ENCODE measurements at regions not wholly inside any gene's neighbourhood (a gene's known extent, or its start where the extent isn't known, plus 50 kb on each side); places are given as distances from the start of the nearest gene placed in this dataset.

GRCh38 chr13:103451656-103452055, 385.4 kb upstream of the SLC10A2 start:
- TF ChIP-seq CTCF (IDR thresholded peaks at IDR 0.05; ENCODE audit: poor library complexity, severe bottlenecking), result no peak
- Histone ChIP-seq H3K4me1 (ENCODE audit: insufficient read depth, poor library complexity, severe bottlenecking) (no peaks in the 10 kb centered on the region), H3K27ac (ENCODE audit: poor library complexity, severe bottlenecking) (no peak overlapping the region), H3K27me3 (ENCODE audit: insufficient read depth, poor library complexity, severe bottlenecking) (peaks cover 6% of the 10 kb centered on the region), H3K4me3 (ENCODE audit: severe bottlenecking) (no peak overlapping the region), H3K9me3 (ENCODE audit: severe bottlenecking) (no peaks in the 10 kb centered on the region), H3K36me3 (ENCODE audit: low read depth) (no peaks in the 10 kb centered on the region)
- ATAC-seq (ENCODE audit: low read depth) (no peak), DNase-seq (ENCODE audit: low spot score) (no peak)

GRCh38 chr13:103443604-103444003, 377.4 kb upstream of the SLC10A2 start:
- Histone ChIP-seq H3K27ac (ENCODE audit: poor library complexity, severe bottlenecking) (no peak overlapping the region), H3K36me3 (ENCODE audit: low read depth) (no peaks in the 10 kb centered on the region), H3K4me1 (ENCODE audit: insufficient read depth, poor library complexity, severe bottlenecking) (no peaks in the 10 kb centered on the region), H3K9me3 (ENCODE audit: severe bottlenecking) (no peaks in the 10 kb centered on the region), H3K27me3 (ENCODE audit: insufficient read depth, poor library complexity, severe bottlenecking) (peaks cover 7% of the 10 kb centered on the region), H3K4me3 (ENCODE audit: severe bottlenecking) (no peak overlapping the region)
- TF ChIP-seq CTCF (IDR thresholded peaks at IDR 0.05; ENCODE audit: poor library complexity, severe bottlenecking), result no peak
- DNase-seq (ENCODE audit: low spot score), result no peak
- ATAC-seq (ENCODE audit: low read depth), result no peak

GRCh38 chr13:103437651-103438050, 371.4 kb upstream of the SLC10A2 start:
- no peak overlapping the region for H3K27ac ChIP-seq (ENCODE audit: poor library complexity, severe bottlenecking)
- H3K4me1 ChIP-seq (ENCODE audit: insufficient read depth, poor library complexity, severe bottlenecking), result no peaks in the 10 kb centered on the region
- ATAC-seq (ENCODE audit: low read depth), result no peak
- H3K4me3 ChIP-seq (ENCODE audit: severe bottlenecking), result no peak overlapping the region
- no peaks in the 10 kb centered on the region for H3K27me3 ChIP-seq (ENCODE audit: insufficient read depth, poor library complexity, severe bottlenecking)
- TF ChIP-seq CTCF (IDR thresholded peaks at IDR 0.05; ENCODE audit: poor library complexity, severe bottlenecking), result no peak
- H3K36me3 ChIP-seq (ENCODE audit: low read depth), result no peaks in the 10 kb centered on the region
- DNase-seq (ENCODE audit: low spot score), result no peak
- H3K9me3 ChIP-seq (ENCODE audit: severe bottlenecking), result no peaks in the 10 kb centered on the region

- no peak for TF ChIP-seq CTCF (IDR thresholded peaks at IDR 0.05; ENCODE audit: poor library complexity, severe bottlenecking)
- H3K9me3 ChIP-seq (ENCODE audit: severe bottlenecking), result no peaks in the 10 kb centered on the region
- H3K27me3 ChIP-seq (ENCODE audit: insufficient read depth, poor library complexity, severe bottlenecking), result no peaks in the 10 kb centered on the region
- no peak overlapping the region for H3K4me3 ChIP-seq (ENCODE audit: severe bottlenecking)
- ATAC-seq (ENCODE audit: low read depth) (no peak), DNase-seq (ENCODE audit: low spot score) (no peak)
- no peaks in the 10 kb centered on the region for H3K4me1 ChIP-seq (ENCODE audit: insufficient read depth, poor library complexity, severe bottlenecking)
- no peaks in the 10 kb centered on the region for H3K36me3 ChIP-seq (ENCODE audit: low read depth)
- H3K27ac ChIP-seq (ENCODE audit: poor library complexity, severe bottlenecking), result no peak overlapping the region
Observed at GRCh38 chr13:103436057-103436654, 369.9 kb upstream of the SLC10A2 start.

- no peak overlapping the region for H3K27ac ChIP-seq (ENCODE audit: poor library complexity, severe bottlenecking)
- no peaks in the 10 kb centered on the region for H3K27me3 ChIP-seq (ENCODE audit: insufficient read depth, poor library complexity, severe bottlenecking)
- no peaks in the 10 kb centered on the region for H3K9me3 ChIP-seq (ENCODE audit: severe bottlenecking)
- ATAC-seq (ENCODE audit: low read depth), result no peak
- no peak for TF ChIP-seq CTCF (IDR thresholded peaks at IDR 0.05; ENCODE audit: poor library complexity, severe bottlenecking)
- H3K4me1 ChIP-seq (ENCODE audit: insufficient read depth, poor library complexity, severe bottlenecking), result no peaks in the 10 kb centered on the region
- no peak for DNase-seq (ENCODE audit: low spot score)
- no peaks in the 10 kb centered on the region for H3K36me3 ChIP-seq (ENCODE audit: low read depth)
- no peak overlapping the region for H3K4me3 ChIP-seq (ENCODE audit: severe bottlenecking)
Observed at GRCh38 chr13:103431856-103432255, 365.6 kb upstream of the SLC10A2 start.

Measured in RWPE2 (cell line).